Adrenal gland (tissue), 5 donors: ENCODE measurements at regions not wholly inside any gene's neighbourhood (a gene's known extent, or its start where the extent isn't known, plus 50 kb on each side); places are given as distances from the start of the nearest gene placed in this dataset.

Experiments
- CTCF ChIP-seq, 6 experiments: fragments of 450-650 bp in 4 of 6; fragments of 200-600 bp in 2 of 6; sonication (generic) in 1 of 6; IDR thresholded peaks; 1 replicate in 5 of 6; 2 replicates in 1 of 6; pipeline versions ENCODE4 v1.5.1 to v1.8.0; 2016 to 2021; ENCODE audit warnings: antibody characterized with exemption in 6 of 6, mild to moderate bottlenecking in 2 of 6, moderate library complexity in 1 of 6
- POLR2A ChIP-seq, 2 donors: fragments of 450-650 bp; IDR thresholded peaks; one replicate each; pipeline ENCODE4 v1.6.1; 2017; ENCODE audit warnings: antibody characterized with exemption in 2 of 2, mild to moderate bottlenecking in 2 of 2, moderate library complexity in 1 of 2
- donor health status: DM: no; HTN: no; CAD: no.

GRCh38 chr6:144769142-144769541 lies 484.0 kb downstream of the UTRN start:
- TF ChIP-seq CTCF (IDR thresholded peaks at IDR 0.05) = no peak
- TF ChIP-seq POLR2A (IDR thresholded peaks at IDR 0.05) = no peak
